Prostate gland (tissue), 2 donors: ENCODE measurements at regions not wholly inside any gene's neighbourhood (a gene's known extent, or its start where the extent isn't known, plus 50 kb on each side); places are given as distances from the start of the nearest gene placed in this dataset.

Experiments used
- POLR2A ChIP-seq: fragments of 450-650 bp; IDR thresholded peaks from one replicate; pipeline ENCODE4 v1.6.1; 2016; ENCODE audit warnings: antibody characterized with exemption, mild to moderate bottlenecking
- POLR2AphosphoS5 ChIP-seq: sonication (generic); formaldehyde crosslinking; IDR thresholded peaks from one replicate; pipeline ENCODE4 v1.6.1; 2017; ENCODE audit warnings: antibody characterized with exemption
- TF ChIP-seq, protein P1 (sequence below), 4 experiments: fragments of 200-600 bp in 2 of 4; fragments of 450-650 bp in 2 of 4; sonication (generic) in 2 of 4; IDR thresholded peaks; 1 replicate in 3 of 4; 2 replicates in 1 of 4; pipeline ENCODE4 v1.5.1; 2016 to 2019; ENCODE audit warnings: antibody characterized with exemption in 4 of 4, mild to moderate bottlenecking in 2 of 4, moderate library complexity in 2 of 4

DNA sequence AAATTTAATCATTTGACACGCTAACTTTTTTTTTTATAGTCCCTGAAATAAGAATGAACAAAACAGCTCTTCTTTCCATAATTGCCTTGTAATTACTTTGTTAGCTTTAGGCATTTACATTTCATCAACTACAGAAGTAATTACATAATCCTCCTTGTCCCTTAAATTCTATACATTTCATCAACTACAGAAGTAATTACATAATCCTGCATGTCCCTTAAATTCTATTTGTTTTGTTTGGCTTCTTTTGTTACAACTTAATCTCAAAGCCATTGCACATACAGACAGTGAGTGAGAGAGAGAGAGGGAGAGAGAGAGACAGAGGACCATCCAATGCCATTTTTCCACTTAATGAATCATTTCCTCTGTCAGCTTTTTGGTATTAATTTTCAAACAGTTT is 873.2 kb downstream of the METTL15 start:
- TF ChIP-seq POLR2A (no peak), POLR2AphosphoS5 (no peak)
- TF ChIP-seq, protein P1, sequence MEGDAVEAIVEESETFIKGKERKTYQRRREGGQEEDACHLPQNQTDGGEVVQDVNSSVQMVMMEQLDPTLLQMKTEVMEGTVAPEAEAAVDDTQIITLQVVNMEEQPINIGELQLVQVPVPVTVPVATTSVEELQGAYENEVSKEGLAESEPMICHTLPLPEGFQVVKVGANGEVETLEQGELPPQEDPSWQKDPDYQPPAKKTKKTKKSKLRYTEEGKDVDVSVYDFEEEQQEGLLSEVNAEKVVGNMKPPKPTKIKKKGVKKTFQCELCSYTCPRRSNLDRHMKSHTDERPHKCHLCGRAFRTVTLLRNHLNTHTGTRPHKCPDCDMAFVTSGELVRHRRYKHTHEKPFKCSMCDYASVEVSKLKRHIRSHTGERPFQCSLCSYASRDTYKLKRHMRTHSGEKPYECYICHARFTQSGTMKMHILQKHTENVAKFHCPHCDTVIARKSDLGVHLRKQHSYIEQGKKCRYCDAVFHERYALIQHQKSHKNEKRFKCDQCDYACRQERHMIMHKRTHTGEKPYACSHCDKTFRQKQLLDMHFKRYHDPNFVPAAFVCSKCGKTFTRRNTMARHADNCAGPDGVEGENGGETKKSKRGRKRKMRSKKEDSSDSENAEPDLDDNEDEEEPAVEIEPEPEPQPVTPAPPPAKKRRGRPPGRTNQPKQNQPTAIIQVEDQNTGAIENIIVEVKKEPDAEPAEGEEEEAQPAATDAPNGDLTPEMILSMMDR (IDR thresholded peaks at IDR 0.05), result no peak
